ENCODE measurements at regions not wholly inside any gene's neighbourhood (a gene's known extent, or its start where the extent isn't known, plus 50 kb on each side); places are given as distances from the start of the nearest gene placed in this dataset.

DNA sequence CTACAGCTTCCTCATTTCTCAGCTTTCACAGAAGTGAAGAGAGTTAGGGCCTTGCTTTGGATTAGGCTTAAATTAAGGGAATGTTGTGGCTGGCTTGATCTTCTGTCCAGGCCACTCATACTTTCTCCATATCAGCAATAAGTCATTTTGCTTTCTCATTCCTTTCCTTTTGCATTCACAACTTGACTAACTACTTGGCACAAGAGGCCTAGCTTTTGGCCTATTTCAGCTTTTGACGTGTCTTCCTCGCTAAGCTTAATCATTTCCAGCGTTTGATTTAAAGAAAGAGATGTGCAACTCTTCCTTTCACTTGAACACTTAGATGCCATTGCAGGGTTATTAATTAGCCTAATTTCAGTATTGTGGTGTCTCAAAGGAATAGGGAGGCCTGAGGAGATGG, 712.0 kb downstream of the INHBA start:
- peaks cover 18% of the 10 kb centered on the region for H3K4me1 Mint-ChIP-seq (ENCODE audit: insufficient read depth, unreplicated experiment)
- CTCF ChIA-PET: interaction anchor here (0.6 kb wide), 2 partner anchors 12 to 714 kb away, joined by 4 read pairs; no protein-coding TSS in a partner anchor
- TF ChIP-seq, protein P1, sequence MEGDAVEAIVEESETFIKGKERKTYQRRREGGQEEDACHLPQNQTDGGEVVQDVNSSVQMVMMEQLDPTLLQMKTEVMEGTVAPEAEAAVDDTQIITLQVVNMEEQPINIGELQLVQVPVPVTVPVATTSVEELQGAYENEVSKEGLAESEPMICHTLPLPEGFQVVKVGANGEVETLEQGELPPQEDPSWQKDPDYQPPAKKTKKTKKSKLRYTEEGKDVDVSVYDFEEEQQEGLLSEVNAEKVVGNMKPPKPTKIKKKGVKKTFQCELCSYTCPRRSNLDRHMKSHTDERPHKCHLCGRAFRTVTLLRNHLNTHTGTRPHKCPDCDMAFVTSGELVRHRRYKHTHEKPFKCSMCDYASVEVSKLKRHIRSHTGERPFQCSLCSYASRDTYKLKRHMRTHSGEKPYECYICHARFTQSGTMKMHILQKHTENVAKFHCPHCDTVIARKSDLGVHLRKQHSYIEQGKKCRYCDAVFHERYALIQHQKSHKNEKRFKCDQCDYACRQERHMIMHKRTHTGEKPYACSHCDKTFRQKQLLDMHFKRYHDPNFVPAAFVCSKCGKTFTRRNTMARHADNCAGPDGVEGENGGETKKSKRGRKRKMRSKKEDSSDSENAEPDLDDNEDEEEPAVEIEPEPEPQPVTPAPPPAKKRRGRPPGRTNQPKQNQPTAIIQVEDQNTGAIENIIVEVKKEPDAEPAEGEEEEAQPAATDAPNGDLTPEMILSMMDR (IDR thresholded peaks at IDR 0.05; ENCODE audit: unreplicated experiment): no peak
- no peak overlapping the region for H3K4me3 Mint-ChIP-seq (ENCODE audit: unreplicated experiment)
- no peaks in the 10 kb centered on the region for H3K9me3 Mint-ChIP-seq (ENCODE audit: unreplicated experiment)
- DNase-seq (ENCODE audit: unreplicated experiment): no peak
- H3K36me3 Mint-ChIP-seq (ENCODE audit: insufficient read depth, unreplicated experiment): no peaks in the 10 kb centered on the region
- H3K27me3 Mint-ChIP-seq (ENCODE audit: insufficient read depth, unreplicated experiment): no peaks in the 10 kb centered on the region
- no peak overlapping the region for H3K27ac Mint-ChIP-seq (ENCODE audit: low read depth, unreplicated experiment)
- POLR2A ChIA-PET: interaction anchor here (0.6 kb wide), 1 partner anchor 324 kb away, joined by 3 read pairs; no protein-coding TSS in a partner anchor
- no TSS peak for BruUV-seq (replicated peaks)
- intact Hi-C loops (cut with micrococcal nuclease): no loop called here

DNA sequence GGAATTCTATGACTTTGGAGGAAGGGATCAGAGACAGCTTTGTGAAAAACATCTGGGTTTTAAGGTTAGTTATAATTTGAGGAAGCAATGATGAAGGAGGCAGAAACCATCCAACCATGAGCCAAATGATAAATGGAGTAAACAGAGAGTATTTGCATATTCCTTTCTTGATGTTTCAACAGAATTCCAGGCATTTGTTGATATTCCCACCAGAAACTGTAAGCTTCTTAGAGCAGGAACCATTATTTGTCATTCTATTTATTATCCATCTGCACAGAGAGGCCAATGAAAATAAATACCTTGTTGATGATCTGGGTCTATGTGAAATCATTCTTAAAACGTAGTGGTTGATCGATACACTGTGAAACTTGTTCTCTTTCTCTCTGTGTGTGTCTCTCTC, 715.3 kb downstream of the INHBA start:
- H3K4me3 Mint-ChIP-seq (ENCODE audit: unreplicated experiment): no peak overlapping the region
- intact Hi-C loops (cut with micrococcal nuclease): no loop called here
- peak overlapping the region; percentile 89 for H3K27ac Mint-ChIP-seq (ENCODE audit: low read depth, unreplicated experiment)
- no peaks in the 10 kb centered on the region for H3K36me3 Mint-ChIP-seq (ENCODE audit: insufficient read depth, unreplicated experiment)
- TF ChIP-seq, protein P1 (IDR thresholded peaks at IDR 0.05; ENCODE audit: unreplicated experiment): no peak
- H3K9me3 Mint-ChIP-seq (ENCODE audit: unreplicated experiment): no peaks in the 10 kb centered on the region
- POLR2A ChIA-PET: no interaction called here
- BruUV-seq (replicated peaks): no TSS peak
- no peaks in the 10 kb centered on the region for H3K27me3 Mint-ChIP-seq (ENCODE audit: insufficient read depth, unreplicated experiment)
- H3K4me1 Mint-ChIP-seq (ENCODE audit: insufficient read depth, unreplicated experiment): peaks cover 19% of the 10 kb centered on the region
- no peak for DNase-seq (ENCODE audit: unreplicated experiment)
- CTCF ChIA-PET: interaction anchor here (0.9 kb wide), 1 partner anchor 9 kb away, joined by 3 read pairs; no protein-coding TSS in a partner anchor

DNA sequence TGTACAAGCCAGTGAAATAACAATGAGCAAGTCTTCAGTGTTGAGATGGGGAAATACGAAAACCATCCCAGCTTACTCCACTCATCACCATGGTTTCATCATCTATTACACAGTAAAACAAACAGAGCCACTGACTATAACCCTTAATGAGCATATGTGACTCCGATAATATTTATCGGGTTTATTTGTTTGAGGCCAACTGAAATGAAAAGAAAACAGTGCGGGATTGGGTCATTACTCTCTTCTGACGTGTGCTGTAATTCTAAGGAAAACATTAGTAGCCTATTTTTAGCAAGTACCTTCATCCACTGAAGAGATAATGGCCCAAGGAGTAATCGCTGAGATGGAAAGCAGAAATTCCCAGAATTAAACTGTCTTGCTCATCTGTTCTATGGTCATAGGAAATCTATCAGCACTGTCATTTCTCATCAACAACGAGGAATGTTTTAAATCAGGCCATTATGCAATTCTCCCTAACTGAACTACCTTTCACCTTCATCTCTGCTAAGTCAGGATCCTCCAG, 716.5 kb downstream of the INHBA start:
- H3K4me1 Mint-ChIP-seq (ENCODE audit: insufficient read depth, unreplicated experiment): peaks cover 19% of the 10 kb centered on the region
- no peaks in the 10 kb centered on the region for H3K36me3 Mint-ChIP-seq (ENCODE audit: insufficient read depth, unreplicated experiment)
- no peaks in the 10 kb centered on the region for H3K27me3 Mint-ChIP-seq (ENCODE audit: insufficient read depth, unreplicated experiment)
- CTCF ChIA-PET: interaction anchor here (0.9 kb wide), 1 partner anchor 8 kb away, joined by 3 read pairs; no protein-coding TSS in a partner anchor
- peak; percentile 85 for DNase-seq (ENCODE audit: unreplicated experiment)
- POLR2A ChIA-PET: interaction anchor here (0.8 to 0.9 kb wide), 2 partner anchors 64 to 159 kb away, joined by 3 to 4 read pairs; no protein-coding TSS in a partner anchor
- peak overlapping the region; percentile 89 for H3K27ac Mint-ChIP-seq (ENCODE audit: low read depth, unreplicated experiment)
- peaks cover 2% of the 10 kb centered on the region for H3K9me3 Mint-ChIP-seq (ENCODE audit: unreplicated experiment)
- TF ChIP-seq, protein P1 (IDR thresholded peaks at IDR 0.05; ENCODE audit: unreplicated experiment): no peak
- no peak overlapping the region for H3K4me3 Mint-ChIP-seq (ENCODE audit: unreplicated experiment)
- intact Hi-C loops (cut with micrococcal nuclease): no loop called here
- BruUV-seq (replicated peaks): TSS peak; percentile 80

DNA sequence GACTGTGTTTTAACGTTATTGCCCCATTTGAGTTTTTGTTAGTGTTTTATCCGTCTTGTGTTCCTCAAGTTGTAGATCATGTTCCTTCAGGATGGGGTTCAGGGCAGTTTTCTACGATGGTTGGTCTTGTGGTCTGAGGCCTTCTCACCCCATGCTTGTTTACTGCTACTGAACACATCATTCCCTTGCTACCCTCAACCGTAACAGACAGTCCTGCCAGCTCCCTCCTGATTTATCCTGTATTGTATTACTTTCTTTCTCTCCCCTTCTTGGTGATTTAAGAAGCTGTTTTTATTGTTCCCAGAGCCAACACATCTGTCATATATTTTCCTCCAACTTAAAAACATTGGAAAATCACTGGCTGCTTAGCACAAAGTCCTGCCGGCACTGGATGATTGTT, 719.8 kb downstream of the INHBA start:
- H3K27ac Mint-ChIP-seq (ENCODE audit: low read depth, unreplicated experiment): no peak overlapping the region
- CTCF ChIA-PET: interaction anchor here (0.5 kb wide), 1 partner anchor 823 kb away, joined by 3 read pairs; no protein-coding TSS in a partner anchor
- H3K36me3 Mint-ChIP-seq (ENCODE audit: insufficient read depth, unreplicated experiment): no peaks in the 10 kb centered on the region

More for the DNA sequence above, 719.8 kb downstream of the INHBA start:
- H3K9me3 Mint-ChIP-seq (ENCODE audit: unreplicated experiment): peaks cover 7% of the 10 kb centered on the region
- intact Hi-C loops (cut with micrococcal nuclease): no loop called here
- DNase-seq (ENCODE audit: unreplicated experiment): no peak
- H3K27me3 Mint-ChIP-seq (ENCODE audit: insufficient read depth, unreplicated experiment): no peaks in the 10 kb centered on the region
- H3K4me3 Mint-ChIP-seq (ENCODE audit: unreplicated experiment): no peak overlapping the region
- POLR2A ChIA-PET: no interaction called here
- BruUV-seq (replicated peaks): no TSS peak
- peaks cover 19% of the 10 kb centered on the region for H3K4me1 Mint-ChIP-seq (ENCODE audit: insufficient read depth, unreplicated experiment)
- TF ChIP-seq, protein P1 (IDR thresholded peaks at IDR 0.05; ENCODE audit: unreplicated experiment): no peak

Data from MCF 10A (cell line).